Right atrium auricular region (tissue), 2 donors: ENCODE measurements at regions not wholly inside any gene's neighbourhood (a gene's known extent, or its start where the extent isn't known, plus 50 kb on each side); places are given as distances from the start of the nearest gene placed in this dataset.

ENCODE experiments used
- DNase-seq: peaks from one replicate; pipeline ENCODE4 v3.0.0-alpha.2; 2019; ENCODE audit warnings: low spot score
- H3K27ac ChIP-seq, 2 donors: fragments of 200-600 bp; sonication (generic); 1 replicate in 1 of 2; 2 replicates in 1 of 2; pipeline ENCODE4 v1.5.1; 2016 to 2019
- H3K27me3 ChIP-seq, 2 donors: fragments of 200-600 bp; sonication (generic); one replicate each; pipeline versions ENCODE4 v1.5.1 to v1.6.0; 2017 to 2019
- H3K36me3 ChIP-seq: fragments of 200-600 bp; sonication (generic); one replicate; pipeline ENCODE4 v1.5.1; 2016
- H3K4me1 ChIP-seq, 2 donors: fragments of 200-600 bp; sonication (generic); one replicate each; pipeline versions ENCODE4 v1.5.1 to v1.6.0; 2017 to 2019
- H3K4me3 ChIP-seq, 2 donors: fragments of 200-600 bp; sonication (generic); 1 replicate in 1 of 2; 2 replicates in 1 of 2; pipeline ENCODE4 v1.5.1; 2017 to 2019; ENCODE audit warnings: mild to moderate bottlenecking in 1 of 2, moderate library complexity in 1 of 2
- H3K9me3 ChIP-seq, 2 donors: fragments of 200-600 bp; sonication (generic); one replicate each; pipeline ENCODE4 v1.5.1; 2019
- TF ChIP-seq, protein P1 (sequence below), 2 donors: fragments of 200-600 bp; sonication (generic); IDR thresholded peaks; one replicate each; pipeline ENCODE4 v1.5.1; 2019; ENCODE audit warnings: antibody characterized with exemption in 2 of 2

DNA sequence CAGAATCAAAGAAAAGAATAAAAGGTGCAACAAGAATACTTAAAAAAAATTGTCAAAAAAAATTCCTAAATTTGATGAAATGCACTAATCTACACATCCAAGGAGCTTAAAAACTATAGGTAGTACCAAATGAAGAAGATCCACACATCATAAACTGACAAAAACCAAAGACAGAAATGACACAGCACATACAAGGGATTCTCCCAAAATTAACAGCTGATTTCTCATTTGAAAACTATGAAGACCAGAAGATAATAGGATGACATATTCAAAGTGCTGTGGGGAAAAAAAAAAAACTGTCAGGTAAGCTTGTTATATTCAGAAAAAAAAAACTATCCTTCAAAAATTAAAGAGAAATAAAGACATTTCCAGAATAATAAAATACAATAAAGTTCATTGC lies 618.2 kb downstream of the TNS3 start:
- H3K36me3 ChIP-seq: no peaks in the 10 kb centered on the region
- H3K27me3 ChIP-seq: no peaks in the 10 kb centered on the region
- H3K4me1 ChIP-seq: no peaks in the 10 kb centered on the region
- H3K9me3 ChIP-seq: peaks cover 2 to 63% of the 10 kb centered on the region in 2 donors
- TF ChIP-seq, protein P1, sequence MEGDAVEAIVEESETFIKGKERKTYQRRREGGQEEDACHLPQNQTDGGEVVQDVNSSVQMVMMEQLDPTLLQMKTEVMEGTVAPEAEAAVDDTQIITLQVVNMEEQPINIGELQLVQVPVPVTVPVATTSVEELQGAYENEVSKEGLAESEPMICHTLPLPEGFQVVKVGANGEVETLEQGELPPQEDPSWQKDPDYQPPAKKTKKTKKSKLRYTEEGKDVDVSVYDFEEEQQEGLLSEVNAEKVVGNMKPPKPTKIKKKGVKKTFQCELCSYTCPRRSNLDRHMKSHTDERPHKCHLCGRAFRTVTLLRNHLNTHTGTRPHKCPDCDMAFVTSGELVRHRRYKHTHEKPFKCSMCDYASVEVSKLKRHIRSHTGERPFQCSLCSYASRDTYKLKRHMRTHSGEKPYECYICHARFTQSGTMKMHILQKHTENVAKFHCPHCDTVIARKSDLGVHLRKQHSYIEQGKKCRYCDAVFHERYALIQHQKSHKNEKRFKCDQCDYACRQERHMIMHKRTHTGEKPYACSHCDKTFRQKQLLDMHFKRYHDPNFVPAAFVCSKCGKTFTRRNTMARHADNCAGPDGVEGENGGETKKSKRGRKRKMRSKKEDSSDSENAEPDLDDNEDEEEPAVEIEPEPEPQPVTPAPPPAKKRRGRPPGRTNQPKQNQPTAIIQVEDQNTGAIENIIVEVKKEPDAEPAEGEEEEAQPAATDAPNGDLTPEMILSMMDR (IDR thresholded peaks at IDR 0.05): no peak
- DNase-seq: no peak
- no peak overlapping the region for H3K27ac ChIP-seq
- H3K4me3 ChIP-seq: no peak overlapping the region

DNA sequence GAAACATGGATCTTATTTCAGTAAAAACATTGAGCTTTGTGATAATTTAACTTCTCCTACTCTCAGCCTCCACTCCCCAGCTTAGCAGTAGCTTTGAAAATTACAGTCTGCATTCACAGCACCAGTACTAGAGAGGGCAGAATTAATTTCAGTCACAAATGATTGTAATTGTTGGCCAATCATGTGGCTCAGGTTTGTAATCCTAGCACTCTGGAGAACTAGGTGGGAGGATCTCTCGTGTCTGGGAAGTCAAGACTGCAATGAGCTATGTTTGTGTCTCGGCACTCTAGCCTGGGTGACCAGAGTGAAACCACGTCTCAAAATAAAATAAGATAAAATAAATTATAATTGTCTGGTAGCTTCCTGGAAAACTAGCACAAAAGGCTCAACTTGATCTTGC lies 620.9 kb downstream of the TNS3 start:
- Histone ChIP-seq H3K4me1 (no peaks in the 10 kb centered on the region), H3K27me3 (no peaks in the 10 kb centered on the region), H3K4me3 (no peak overlapping the region), H3K9me3 (peaks cover 2 to 49% of the 10 kb centered on the region in 2 donors), H3K27ac (no peak overlapping the region), H3K36me3 (no peaks in the 10 kb centered on the region)
- DNase-seq: no peak
- TF ChIP-seq, protein P1 (IDR thresholded peaks at IDR 0.05): no peak

DNA sequence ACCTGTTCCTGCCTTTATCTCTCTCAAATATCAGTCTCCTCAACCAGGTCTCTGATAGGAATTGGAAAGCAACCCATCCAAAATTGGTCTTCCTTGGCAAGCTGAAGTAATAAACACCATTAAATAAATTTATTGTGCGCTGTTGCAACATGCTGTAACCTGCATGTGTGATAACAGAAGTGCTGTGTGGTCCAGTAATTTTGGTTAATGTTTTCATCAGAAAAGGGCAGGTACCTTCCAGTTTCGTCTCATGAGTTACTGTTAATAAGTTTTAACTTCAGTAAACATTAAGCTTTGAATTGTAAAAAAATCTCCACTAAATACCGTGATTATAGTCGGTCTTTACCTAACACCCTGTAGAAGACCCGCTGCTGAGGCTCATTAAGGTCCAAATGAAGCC lies 624.7 kb downstream of the TNS3 start:
- TF ChIP-seq, protein P1 (IDR thresholded peaks at IDR 0.05): no peak
- H3K4me3 ChIP-seq: no peak overlapping the region
- no peaks in the 10 kb centered on the region for H3K36me3 ChIP-seq
- H3K27ac ChIP-seq: no peak overlapping the region
- H3K4me1 ChIP-seq: no peaks in the 10 kb centered on the region
- no peaks in the 10 kb centered on the region for H3K27me3 ChIP-seq
- no peak for DNase-seq
- peaks cover 0 to 12% of the 10 kb centered on the region in 2 donors for H3K9me3 ChIP-seq

DNA sequence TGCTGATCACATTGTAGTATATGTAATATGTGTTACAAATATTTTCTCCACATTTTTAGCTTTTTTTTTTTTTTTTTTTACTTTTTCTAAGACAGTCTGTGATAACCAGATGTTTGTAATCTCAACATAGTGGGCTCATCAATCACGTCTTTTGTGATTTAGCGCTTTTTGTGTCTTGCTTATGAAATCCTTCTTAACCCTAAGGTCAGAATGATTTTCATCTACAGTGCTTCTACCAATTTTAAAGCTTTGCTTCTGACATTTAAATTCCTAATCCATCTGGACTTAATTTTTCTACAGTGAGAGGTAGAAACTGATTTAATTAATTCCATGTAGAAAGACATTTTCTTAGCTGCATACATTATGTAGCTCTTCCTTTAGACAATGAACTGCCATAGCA lies 626.4 kb downstream of the TNS3 start:
- Histone ChIP-seq H3K27ac (no peak overlapping the region), H3K9me3 (peaks cover 0 to 10% of the 10 kb centered on the region in 2 donors), H3K36me3 (no peaks in the 10 kb centered on the region), H3K4me3 (no peak overlapping the region), H3K27me3 (no peaks in the 10 kb centered on the region), H3K4me1 (no peaks in the 10 kb centered on the region)
- no peak for DNase-seq
- TF ChIP-seq, protein P1 (IDR thresholded peaks at IDR 0.05): no peak

DNA sequence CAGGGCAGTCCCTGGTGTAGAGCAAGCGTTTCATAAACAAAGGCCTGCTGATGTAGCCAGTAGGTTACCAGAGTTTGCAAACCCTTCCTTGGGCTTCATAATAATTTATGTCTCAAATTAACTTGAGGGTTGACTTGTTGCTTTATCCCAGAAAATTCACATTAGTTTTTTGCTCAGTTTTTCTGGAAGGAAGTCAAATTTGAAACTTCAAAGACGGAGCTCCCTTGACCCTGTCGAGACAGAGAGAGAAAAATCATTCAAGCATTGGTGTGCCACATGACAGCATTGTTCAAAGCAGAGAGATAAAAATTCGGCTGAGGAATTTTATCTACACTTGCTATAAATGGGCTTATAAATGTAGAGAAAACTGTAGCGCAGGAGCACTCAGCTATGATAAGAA lies 627.7 kb downstream of the TNS3 start:
- Histone ChIP-seq H3K4me3 (no peak overlapping the region), H3K27me3 (no peaks in the 10 kb centered on the region), H3K4me1 (no peaks in the 10 kb centered on the region), H3K9me3 (no peaks in the 10 kb centered on the region), H3K27ac (no peak overlapping the region), H3K36me3 (no peaks in the 10 kb centered on the region)
- TF ChIP-seq, protein P1 (IDR thresholded peaks at IDR 0.05): no peak
- DNase-seq: no peak

DNA sequence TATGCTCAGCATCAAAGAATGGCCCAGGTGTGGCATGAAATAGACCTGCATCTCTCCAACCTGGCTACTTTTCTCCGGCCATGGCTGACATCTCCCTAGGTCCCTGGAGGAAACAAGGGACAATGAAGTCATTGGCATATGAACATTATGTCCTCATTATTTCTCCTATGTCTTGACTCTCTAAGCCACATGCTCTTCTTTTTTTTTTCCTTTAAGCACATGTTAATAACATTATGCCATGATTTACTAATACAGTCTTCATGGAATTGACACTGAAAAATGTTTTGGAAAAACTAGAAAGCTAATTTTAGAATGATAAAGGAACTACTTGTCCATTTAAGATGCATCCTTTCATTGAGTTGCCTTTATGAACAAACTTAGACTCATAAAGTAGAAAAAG lies 628.9 kb downstream of the TNS3 start:
- no peak for DNase-seq
- H3K4me3 ChIP-seq: no peak overlapping the region
- no peaks in the 10 kb centered on the region for H3K27me3 ChIP-seq
- no peak overlapping the region for H3K27ac ChIP-seq
- TF ChIP-seq, protein P1 (IDR thresholded peaks at IDR 0.05): no peak
- no peaks in the 10 kb centered on the region for H3K9me3 ChIP-seq
- H3K4me1 ChIP-seq: no peaks in the 10 kb centered on the region
- no peaks in the 10 kb centered on the region for H3K36me3 ChIP-seq
